Neural cell (in vitro differentiated cells): ENCODE measurements at regions not wholly inside any gene's neighbourhood (a gene's known extent, or its start where the extent isn't known, plus 50 kb on each side); places are given as distances from the start of the nearest gene placed in this dataset.

Experiments
- CTCF ChIP-seq: fragments of 450-650 bp; IDR thresholded peaks from 2 replicates; pipeline ENCODE4 v1.5.1; 2014; ENCODE audit warnings: antibody characterized with exemption, mild to moderate bottlenecking, moderate library complexity; ENCODE audit not compliant: poor library complexity, severe bottlenecking
- EP300 ChIP-seq: fragments of 450-650 bp; conservative IDR thresholded peaks from 2 replicates; pipeline ENCODE4 v1.6.1; 2014; ENCODE audit warnings: antibody characterized with exemption, mild to moderate bottlenecking, moderate library complexity; ENCODE audit not compliant: poor library complexity, severe bottlenecking
- EZH2 ChIP-seq: fragments of 200-600, 300-800 bp; shearing (Covaris generic), sonication (generic); IDR thresholded peaks from 2 replicates; pipeline ENCODE4 v1.6.1; 2014; ENCODE audit warnings: antibody characterized with exemption, low read length, borderline replicate concordance, mild to moderate bottlenecking; ENCODE audit not compliant: insufficient read depth, poor library complexity, severe bottlenecking
- MXI1 ChIP-seq: fragments of 450-650 bp; conservative IDR thresholded peaks from 2 replicates; pipeline ENCODE4 v1.6.1; 2014; ENCODE audit warnings: antibody characterized with exemption, mild to moderate bottlenecking; ENCODE audit not compliant: poor library complexity, severe bottlenecking
- POLR2AphosphoS5 ChIP-seq: IDR thresholded peaks from 2 replicates; pipeline ENCODE4 v1.6.1; 2012
- RAD21 ChIP-seq: fragments of 450-650 bp; conservative IDR thresholded peaks from 2 replicates; pipeline ENCODE4 v1.6.1; 2014; ENCODE audit warnings: antibody characterized with exemption, mild to moderate bottlenecking, moderate library complexity
- REST ChIP-seq: IDR thresholded peaks from 2 replicates; pipeline ENCODE4 v1.6.1; 2012; ENCODE audit warnings: borderline replicate concordance
- SMC3 ChIP-seq: fragments of 450-650 bp; conservative IDR thresholded peaks from 2 replicates; pipeline ENCODE4 v1.6.1; 2014; ENCODE audit warnings: antibody characterized with exemption, mild to moderate bottlenecking, moderate library complexity; ENCODE audit not compliant: poor library complexity
- TAF1 ChIP-seq: IDR thresholded peaks from 2 replicates; pipeline ENCODE4 v1.6.1; 2012; ENCODE audit warnings: low read depth

DNA sequence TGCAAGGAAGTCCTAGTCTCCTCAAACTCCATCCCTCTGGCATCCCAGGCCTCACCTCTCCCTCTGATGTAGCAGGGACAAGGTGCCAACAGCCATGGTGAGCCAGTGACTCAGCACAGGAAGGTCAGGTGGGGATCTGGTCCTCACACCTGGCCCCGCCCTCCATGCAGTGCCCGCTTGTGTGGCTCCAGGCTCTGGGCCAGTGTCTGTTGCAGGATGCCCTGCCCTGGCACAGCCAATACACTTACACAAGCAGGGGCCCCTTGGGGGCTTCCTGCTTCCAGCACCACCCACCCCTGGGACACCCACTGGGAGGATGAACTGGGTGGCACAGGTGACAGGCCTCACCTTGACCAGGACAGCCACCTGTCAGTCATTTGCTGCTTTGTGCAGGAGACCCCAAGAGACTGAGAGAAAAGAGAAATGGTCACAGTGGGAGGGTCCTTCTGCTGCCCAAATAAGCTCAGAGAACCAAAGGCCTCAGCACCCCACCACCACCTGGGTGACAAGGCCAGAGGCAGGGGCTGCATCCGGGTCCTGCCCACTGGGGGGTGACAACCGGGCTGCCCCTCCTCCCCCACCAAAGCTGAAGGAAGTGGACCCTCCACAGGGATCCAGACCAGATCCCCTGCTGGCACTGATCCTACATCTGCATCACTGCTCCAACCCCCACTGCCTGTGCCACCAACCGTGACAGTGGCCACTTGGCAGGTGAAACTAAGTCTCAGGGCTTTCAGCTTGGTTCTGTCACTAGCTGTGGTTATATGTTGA, 658.8 kb upstream of the DEFB115 start:
- TF ChIP-seq CTCF, result no peak
- no peak for TF ChIP-seq EP300
- no peak for TF ChIP-seq MXI1
- no peak for TF ChIP-seq TAF1
- no peak for TF ChIP-seq EZH2
- no peak for TF ChIP-seq REST
- no peak for TF ChIP-seq POLR2AphosphoS5
- TF ChIP-seq RAD21, result no peak
- TF ChIP-seq SMC3, result no peak
